ENCODE measurements at regions not wholly inside any gene's neighbourhood (a gene's known extent, or its start where the extent isn't known, plus 50 kb on each side); places are given as distances from the start of the nearest gene placed in this dataset.

DNA sequence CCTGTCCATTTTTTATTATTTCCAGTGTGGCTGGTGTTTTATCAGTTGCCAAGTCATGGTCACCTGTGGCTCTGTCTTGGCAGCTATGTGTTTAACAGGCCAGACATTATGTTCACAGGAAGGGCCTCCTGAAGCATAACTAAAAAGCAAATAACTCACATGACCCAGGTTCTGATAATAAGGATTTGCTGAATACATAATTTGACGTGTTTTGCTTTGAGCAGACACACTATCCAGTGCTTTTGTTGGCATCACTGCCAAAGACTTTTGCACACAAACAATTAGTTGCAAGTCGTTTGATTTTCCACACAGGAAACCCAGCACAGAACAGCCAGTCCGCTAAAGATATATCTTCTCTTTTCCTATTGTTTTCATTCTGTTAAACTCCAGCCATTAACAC lies 173.6 kb downstream of the ARL4A start:
- H3K9ac ChIP-seq (ENCODE audit: low read depth, low read length, poor library complexity), result no peak overlapping the region
- H3K4me2 ChIP-seq (ENCODE audit: insufficient read depth, low read length, poor library complexity, severe bottlenecking), result no peak overlapping the region
- WGBS, 2 donors (ENCODE audit: extremely low coverage in 2 of 2, insufficient read length in 2 of 2, insufficient replicate concordance in 1 of 2), result no CpG with 5 or more reads among the region's 3 CpGs
- no peak for DNase-seq (ENCODE audit: low spot score)
- no peaks in the 10 kb centered on the region for H3K79me1 ChIP-seq (ENCODE audit: low read depth, low read length)
- no peak overlapping the region for H2AK5ac ChIP-seq (ENCODE audit: low read depth, low read length)
- peaks cover 2 to 6% of the 10 kb centered on the region in 2 donors for H3K9me3 ChIP-seq (replicated peaks in 1 of 2; ENCODE audit: control insufficient read depth in 2 of 2, insufficient read depth in 1 of 2, low read depth in 1 of 2, low read length in 2 of 2)
- no peak overlapping the region for H3K27ac ChIP-seq (replicated peaks; ENCODE audit: low read length)
- H3K4ac ChIP-seq (ENCODE audit: low read length), result no peak overlapping the region
- H2BK15ac ChIP-seq (ENCODE audit: low read length), result no peak overlapping the region
- peak overlapping the region; percentile 78 for H2AFZ ChIP-seq (ENCODE audit: low read length)
- no peak overlapping the region for H3K4me3 ChIP-seq (ENCODE audit: low read length in 2 of 2)
- no peaks in the 10 kb centered on the region for H3K36me3 ChIP-seq (replicated peaks in 1 of 2; ENCODE audit: control insufficient read depth in 2 of 2, insufficient read depth in 2 of 2, low read length in 2 of 2)
- H2BK12ac ChIP-seq (ENCODE audit: low read length), result no peak overlapping the region
- H3K23ac ChIP-seq (ENCODE audit: low read depth, low read length, poor library complexity), result no peak overlapping the region
- H4K8ac ChIP-seq (ENCODE audit: low read depth, low read length), result no peak overlapping the region
- H2BK5ac ChIP-seq (ENCODE audit: low read length), result no peak overlapping the region
- no peak overlapping the region for H2BK120ac ChIP-seq (ENCODE audit: low read depth, low read length)
- no peak overlapping the region for H3K18ac ChIP-seq (ENCODE audit: low read length)
- H3K4me1 ChIP-seq (ENCODE audit: control insufficient read depth in 2 of 2, insufficient read depth in 1 of 2, low read depth in 1 of 2, low read length in 2 of 2), result peaks cover 6 to 16% of the 10 kb centered on the region in 2 donors
- H3K14ac ChIP-seq (ENCODE audit: low read length), result no peak overlapping the region
- H4K91ac ChIP-seq (ENCODE audit: low read depth, low read length, poor library complexity), result no peak overlapping the region
- H3K27me3 ChIP-seq (ENCODE audit: control insufficient read depth in 3 of 3, insufficient read depth in 3 of 3, low read depth in 1 of 3, low read length in 3 of 3), result no peaks in the 10 kb centered on the region

DNA sequence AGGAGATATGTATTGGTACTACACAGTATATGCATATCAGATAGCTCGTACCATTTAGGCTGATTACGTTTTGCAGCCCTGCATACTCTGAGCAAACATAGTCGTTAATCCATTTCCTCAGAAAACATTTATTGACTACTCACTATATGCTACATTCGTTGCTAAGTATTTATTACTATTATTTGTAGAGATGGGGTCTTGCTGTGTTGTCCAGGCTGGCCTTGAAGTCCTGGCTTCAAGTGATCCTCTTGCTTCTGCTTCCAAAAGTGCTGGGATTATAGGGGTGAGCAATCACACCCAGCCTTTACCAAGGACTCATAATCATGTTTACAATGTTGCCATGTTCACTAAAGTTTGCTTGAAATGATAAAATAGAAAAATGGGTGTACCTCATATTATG lies 174.7 kb downstream of the ARL4A start:
- Histone ChIP-seq H2AK5ac (ENCODE audit: low read depth, low read length) (no peak overlapping the region), H3K4me1 (ENCODE audit: control insufficient read depth in 2 of 2, insufficient read depth in 1 of 2, low read depth in 1 of 2, low read length in 2 of 2) (peaks cover 11 to 16% of the 10 kb centered on the region in 2 donors), H3K9ac (ENCODE audit: low read depth, low read length, poor library complexity) (no peak overlapping the region), H3K4me2 (ENCODE audit: insufficient read depth, low read length, poor library complexity, severe bottlenecking) (no peak overlapping the region), H3K27me3 (ENCODE audit: control insufficient read depth in 3 of 3, insufficient read depth in 3 of 3, low read depth in 1 of 3, low read length in 3 of 3) (no peaks in the 10 kb centered on the region), H2AFZ (ENCODE audit: low read length) (no peak overlapping the region), H3K18ac (ENCODE audit: low read length) (no peak overlapping the region), H3K14ac (ENCODE audit: low read length) (no peak overlapping the region), H3K4me3 (ENCODE audit: low read length in 2 of 2) (no peak overlapping the region), H3K36me3 (replicated peaks in 1 of 2; ENCODE audit: control insufficient read depth in 2 of 2, insufficient read depth in 2 of 2, low read length in 2 of 2) (no peaks in the 10 kb centered on the region), H3K79me1 (ENCODE audit: low read depth, low read length) (no peaks in the 10 kb centered on the region), H4K91ac (ENCODE audit: low read depth, low read length, poor library complexity) (no peak overlapping the region), H3K27ac (replicated peaks; ENCODE audit: low read length) (no peak overlapping the region), H2BK12ac (ENCODE audit: low read length) (no peak overlapping the region), H2BK15ac (ENCODE audit: low read length) (no peak overlapping the region), H2BK120ac (ENCODE audit: low read depth, low read length) (no peak overlapping the region), H2BK5ac (ENCODE audit: low read length) (no peak overlapping the region), H3K9me3 (replicated peaks in 1 of 2; ENCODE audit: control insufficient read depth in 2 of 2, insufficient read depth in 1 of 2, low read depth in 1 of 2, low read length in 2 of 2) (peaks cover 2 to 6% of the 10 kb centered on the region in 2 donors), H3K23ac (ENCODE audit: low read depth, low read length, poor library complexity) (no peak overlapping the region), H4K8ac (ENCODE audit: low read depth, low read length) (no peak overlapping the region), H3K4ac (ENCODE audit: low read length) (no peak overlapping the region)
- no CpG with 5 or more reads among the region's 4 CpGs for WGBS, 2 donors (ENCODE audit: extremely low coverage in 2 of 2, insufficient read length in 2 of 2, insufficient replicate concordance in 1 of 2)
- no peak for DNase-seq (ENCODE audit: low spot score)

DNA sequence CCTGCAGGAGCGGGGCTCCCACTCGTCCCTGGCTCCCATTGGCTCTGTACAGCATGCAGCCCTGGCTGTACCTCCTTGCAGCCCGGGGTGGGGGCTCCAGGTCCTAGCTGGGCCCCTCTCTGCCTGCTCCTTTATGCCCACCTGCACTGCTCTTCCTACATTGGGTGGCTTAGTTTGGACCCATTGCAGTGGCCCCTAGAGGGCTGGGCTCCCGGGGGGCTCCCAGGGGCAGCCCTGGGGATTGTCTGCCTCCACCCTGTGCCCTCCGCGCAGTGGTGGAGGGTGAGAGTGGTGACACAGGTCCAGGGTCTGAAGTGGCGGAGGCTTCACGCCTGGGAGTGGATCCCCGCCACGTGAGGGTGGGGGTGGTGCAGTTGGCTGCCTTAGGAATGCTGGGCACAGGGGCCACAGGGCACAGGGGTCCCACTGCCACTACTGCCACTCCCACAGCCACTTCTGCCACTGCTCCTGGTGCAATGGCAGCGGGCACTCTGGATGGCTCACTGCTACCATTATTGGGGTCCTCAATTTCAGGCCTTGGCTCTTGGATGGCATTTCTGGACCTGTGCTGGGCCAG lies 177.1 kb downstream of the ARL4A start:
- peaks cover 11 to 16% of the 10 kb centered on the region in 2 donors for H3K4me1 ChIP-seq (ENCODE audit: control insufficient read depth in 2 of 2, insufficient read depth in 1 of 2, low read depth in 1 of 2, low read length in 2 of 2)
- H3K4ac ChIP-seq (ENCODE audit: low read length), result peak overlapping the region; percentile 53
- peaks cover 2 to 6% of the 10 kb centered on the region in 2 donors for H3K9me3 ChIP-seq (replicated peaks in 1 of 2; ENCODE audit: control insufficient read depth in 2 of 2, insufficient read depth in 1 of 2, low read depth in 1 of 2, low read length in 2 of 2)
- peak overlapping the region; percentile 58 for H2BK12ac ChIP-seq (ENCODE audit: low read length)
- no peak overlapping the region for H3K4me3 ChIP-seq (ENCODE audit: low read length in 2 of 2)
- H4K91ac ChIP-seq (ENCODE audit: low read depth, low read length, poor library complexity), result peak overlapping the region; percentile 2
- H3K79me1 ChIP-seq (ENCODE audit: low read depth, low read length), result no peaks in the 10 kb centered on the region
- H2AFZ ChIP-seq (ENCODE audit: low read length), result no peak overlapping the region
- peak overlapping the region; percentile 96 for H3K18ac ChIP-seq (ENCODE audit: low read length)
- H2BK120ac ChIP-seq (ENCODE audit: low read depth, low read length), result peak overlapping the region; percentile 24
- H3K27ac ChIP-seq (replicated peaks; ENCODE audit: low read length), result no peak overlapping the region
- no CpG with 5 or more reads among the region's 11 CpGs for WGBS, 2 donors (ENCODE audit: extremely low coverage in 2 of 2, insufficient read length in 2 of 2, insufficient replicate concordance in 1 of 2)
- H2AK5ac ChIP-seq (ENCODE audit: low read depth, low read length), result peak overlapping the region; percentile 100
- no peaks in the 10 kb centered on the region for H3K27me3 ChIP-seq (ENCODE audit: control insufficient read depth in 3 of 3, insufficient read depth in 3 of 3, low read depth in 1 of 3, low read length in 3 of 3)
- no peak overlapping the region for H3K9ac ChIP-seq (ENCODE audit: low read depth, low read length, poor library complexity)
- H4K8ac ChIP-seq (ENCODE audit: low read depth, low read length), result no peak overlapping the region
- H2BK5ac ChIP-seq (ENCODE audit: low read length), result peak overlapping the region; percentile 33
- H2BK15ac ChIP-seq (ENCODE audit: low read length), result peak overlapping the region; percentile 99
- no peak for DNase-seq (ENCODE audit: low spot score)
- no peaks in the 10 kb centered on the region for H3K36me3 ChIP-seq (replicated peaks in 1 of 2; ENCODE audit: control insufficient read depth in 2 of 2, insufficient read depth in 2 of 2, low read length in 2 of 2)
- H3K14ac ChIP-seq (ENCODE audit: low read length), result peak overlapping the region; percentile 14
- H3K23ac ChIP-seq (ENCODE audit: low read depth, low read length, poor library complexity), result peak overlapping the region; percentile 80
- H3K4me2 ChIP-seq (ENCODE audit: insufficient read depth, low read length, poor library complexity, severe bottlenecking), result no peak overlapping the region

DNA sequence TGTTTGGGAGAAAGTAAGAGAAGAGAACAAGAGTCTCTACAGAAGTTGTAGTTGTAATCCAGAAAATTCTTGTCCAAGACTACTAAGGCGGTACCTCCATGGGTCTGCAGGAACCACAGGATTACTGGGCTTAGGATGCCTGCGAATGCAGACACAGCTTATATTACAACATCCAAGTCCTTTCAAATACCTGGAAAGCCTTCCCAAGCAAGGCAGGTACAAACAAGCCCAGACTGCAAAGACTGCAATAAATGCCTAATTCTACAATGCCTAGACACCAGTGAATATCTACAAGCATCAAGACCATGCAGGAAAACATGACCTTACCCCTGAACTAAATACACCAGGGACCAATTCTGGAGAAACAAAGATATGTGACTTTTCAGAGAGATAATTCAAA lies 178.2 kb downstream of the ARL4A start:
- H3K9ac ChIP-seq (ENCODE audit: low read depth, low read length, poor library complexity), result no peak overlapping the region
- no peak overlapping the region for H3K4ac ChIP-seq (ENCODE audit: low read length)
- no peak overlapping the region for H3K14ac ChIP-seq (ENCODE audit: low read length)
- no peak overlapping the region for H3K18ac ChIP-seq (ENCODE audit: low read length)
- no peaks in the 10 kb centered on the region for H3K27me3 ChIP-seq (ENCODE audit: control insufficient read depth in 3 of 3, insufficient read depth in 3 of 3, low read depth in 1 of 3, low read length in 3 of 3)
- no CpG with 5 or more reads among the region's 2 CpGs for WGBS, 2 donors (ENCODE audit: extremely low coverage in 2 of 2, insufficient read length in 2 of 2, insufficient replicate concordance in 1 of 2)
- DNase-seq (ENCODE audit: low spot score), result no peak
- H3K79me1 ChIP-seq (ENCODE audit: low read depth, low read length), result no peaks in the 10 kb centered on the region
- no peak overlapping the region for H3K4me2 ChIP-seq (ENCODE audit: insufficient read depth, low read length, poor library complexity, severe bottlenecking)
- no peak overlapping the region for H2AK5ac ChIP-seq (ENCODE audit: low read depth, low read length)
- peaks cover 11 to 16% of the 10 kb centered on the region in 2 donors for H3K4me1 ChIP-seq (ENCODE audit: control insufficient read depth in 2 of 2, insufficient read depth in 1 of 2, low read depth in 1 of 2, low read length in 2 of 2)
- peak overlapping the region; percentile 9 for H2AFZ ChIP-seq (ENCODE audit: low read length)
- no peak overlapping the region for H2BK5ac ChIP-seq (ENCODE audit: low read length)
- H2BK15ac ChIP-seq (ENCODE audit: low read length), result no peak overlapping the region
- H4K8ac ChIP-seq (ENCODE audit: low read depth, low read length), result no peak overlapping the region
- no peak overlapping the region for H2BK12ac ChIP-seq (ENCODE audit: low read length)
- H3K23ac ChIP-seq (ENCODE audit: low read depth, low read length, poor library complexity), result no peak overlapping the region
- no peak overlapping the region for H2BK120ac ChIP-seq (ENCODE audit: low read depth, low read length)
- peaks cover 2 to 6% of the 10 kb centered on the region in 2 donors for H3K9me3 ChIP-seq (replicated peaks in 1 of 2; ENCODE audit: control insufficient read depth in 2 of 2, insufficient read depth in 1 of 2, low read depth in 1 of 2, low read length in 2 of 2)
- H4K91ac ChIP-seq (ENCODE audit: low read depth, low read length, poor library complexity), result no peak overlapping the region
- H3K4me3 ChIP-seq (ENCODE audit: low read length in 2 of 2), result no peak overlapping the region
- no peaks in the 10 kb centered on the region for H3K36me3 ChIP-seq (replicated peaks in 1 of 2; ENCODE audit: control insufficient read depth in 2 of 2, insufficient read depth in 2 of 2, low read length in 2 of 2)
- no peak overlapping the region for H3K27ac ChIP-seq (replicated peaks; ENCODE audit: low read length)

Data from neuronal stem cell (in vitro differentiated cells).